Osteocyte (in vitro differentiated cells): ENCODE measurements at regions not wholly inside any gene's neighbourhood (a gene's known extent, or its start where the extent isn't known, plus 50 kb on each side); places are given as distances from the start of the nearest gene placed in this dataset.

Experiments
- DNase-seq: peaks from one replicate; pipeline ENCODE4 v3.0.0; 2021; ENCODE audit warnings: mixed read lengths; ENCODE audit not compliant: unreplicated experiment; ENCODE audit errors: extremely low spot score
- H3K27ac Mint-ChIP-seq: one replicate; pipeline ENCODE4 v1.8.0; 2021; ENCODE audit warnings: mild to moderate bottlenecking, mixed read lengths; ENCODE audit not compliant: unreplicated experiment
- H3K27me3 Mint-ChIP-seq: one replicate; pipeline ENCODE4 v1.8.0; 2021; ENCODE audit warnings: mixed read lengths; ENCODE audit not compliant: unreplicated experiment
- H3K36me3 Mint-ChIP-seq: one replicate; pipeline ENCODE4 v1.8.0; 2021; ENCODE audit warnings: mixed read lengths; ENCODE audit not compliant: unreplicated experiment
- H3K4me1 Mint-ChIP-seq: one replicate; pipeline ENCODE4 v1.8.0; 2021; ENCODE audit warnings: mixed read lengths; ENCODE audit not compliant: unreplicated experiment
- H3K4me3 Mint-ChIP-seq: one replicate; pipeline ENCODE4 v1.8.0; 2021; ENCODE audit warnings: mild to moderate bottlenecking, moderate library complexity, mixed read lengths; ENCODE audit not compliant: unreplicated experiment
- H3K9me3 Mint-ChIP-seq: one replicate; pipeline ENCODE4 v1.8.0; 2021; ENCODE audit warnings: mixed read lengths; ENCODE audit not compliant: unreplicated experiment
- CTCF ChIP-seq: fragments of 200-600 bp; sonication (generic); IDR thresholded peaks from 2 replicates; pipeline ENCODE4 v1.5.0; 2021; ENCODE audit warnings: antibody characterized with exemption, mild to moderate bottlenecking, moderate library complexity

DNA sequence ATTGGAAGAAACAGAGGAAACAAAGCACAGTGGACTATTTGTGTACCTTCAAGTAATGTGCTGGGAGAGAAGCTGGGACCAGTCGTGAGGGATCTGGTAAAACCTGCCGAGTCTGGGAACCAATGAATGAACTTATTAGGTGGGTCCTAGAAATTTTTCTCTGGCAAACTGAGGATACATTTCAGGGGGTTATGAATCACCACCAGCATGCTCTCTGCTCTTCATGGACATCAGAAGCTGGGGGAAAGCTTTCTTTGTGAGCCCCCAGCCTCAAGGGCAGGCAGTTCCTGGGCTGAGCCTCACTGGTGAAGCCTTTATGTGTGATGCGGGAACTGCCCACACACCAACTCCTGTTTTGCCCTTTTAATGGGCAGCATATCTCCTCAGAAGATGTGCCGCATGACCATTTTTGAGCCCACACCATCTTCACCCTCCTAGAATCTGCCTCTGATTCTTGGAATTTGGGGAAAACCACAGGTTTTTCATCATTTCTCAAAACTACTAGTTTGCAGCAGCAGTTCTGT, 95.4 kb upstream of the ENPP6 start:
- TF ChIP-seq CTCF = no peak
- no peaks in the 10 kb centered on the region for H3K9me3 Mint-ChIP-seq
- H3K27me3 Mint-ChIP-seq = peaks cover 2% of the 10 kb centered on the region
- no peak for DNase-seq
- no peaks in the 10 kb centered on the region for H3K36me3 Mint-ChIP-seq
- no peak overlapping the region for H3K4me3 Mint-ChIP-seq
- H3K27ac Mint-ChIP-seq = no peak overlapping the region
- no peaks in the 10 kb centered on the region for H3K4me1 Mint-ChIP-seq

DNA sequence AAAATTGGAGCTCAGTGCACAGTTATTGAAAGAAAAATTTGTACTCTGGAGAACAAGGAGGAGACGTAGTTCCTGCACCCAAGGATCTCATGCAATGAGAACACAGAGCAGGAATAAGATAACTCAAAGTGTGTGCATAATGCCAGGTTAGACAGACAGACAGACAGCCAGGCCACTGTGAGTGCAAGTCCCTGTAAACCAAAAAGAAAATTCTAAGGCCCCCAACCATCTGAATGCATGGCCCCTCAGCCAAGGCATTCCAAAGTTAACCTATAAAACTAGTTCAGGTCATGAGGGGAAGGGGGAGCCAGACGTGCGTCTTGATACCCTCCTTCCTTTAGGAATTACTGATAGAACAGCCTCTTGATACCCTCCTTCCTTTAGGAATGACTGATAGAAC, 94.5 kb upstream of the ENPP6 start:
- Mint-ChIP-seq H3K4me3 (no peak overlapping the region), H3K9me3 (no peaks in the 10 kb centered on the region), H3K27me3 (peaks cover 2% of the 10 kb centered on the region), H3K27ac (no peak overlapping the region), H3K36me3 (no peaks in the 10 kb centered on the region), H3K4me1 (no peaks in the 10 kb centered on the region)
- no peak for TF ChIP-seq CTCF
- DNase-seq = no peak

- no peak overlapping the region for H3K4me3 Mint-ChIP-seq
- TF ChIP-seq CTCF = no peak
- H3K4me1 Mint-ChIP-seq = no peaks in the 10 kb centered on the region
- no peak for DNase-seq
- peaks cover 2% of the 10 kb centered on the region for H3K27me3 Mint-ChIP-seq
- H3K36me3 Mint-ChIP-seq = no peaks in the 10 kb centered on the region
- no peaks in the 10 kb centered on the region for H3K9me3 Mint-ChIP-seq
- H3K27ac Mint-ChIP-seq = no peak overlapping the region
Observed at GRCh38 chr4:184310881-184311709, 93.4 kb upstream of the ENPP6 start.

DNA sequence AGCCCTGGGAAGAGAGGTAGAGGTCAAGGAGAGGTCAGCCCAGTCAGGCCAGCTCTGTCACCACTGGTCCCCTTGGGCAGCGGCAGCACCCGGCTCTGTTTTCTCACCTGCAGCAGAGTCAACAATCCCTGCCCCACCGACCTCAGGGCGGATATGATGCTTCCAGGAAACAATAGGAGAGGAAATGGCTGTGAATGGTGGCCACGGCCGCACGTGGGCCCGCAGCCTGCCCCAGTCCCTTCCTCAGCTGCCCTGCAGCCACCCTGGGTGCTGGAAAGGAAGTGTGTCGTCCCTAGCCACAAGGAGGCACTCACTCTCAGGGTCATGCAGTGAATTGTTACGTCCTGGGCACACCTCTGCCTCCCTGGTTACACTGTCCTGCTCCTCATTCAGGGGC, 92.5 kb upstream of the ENPP6 start:
- H3K9me3 Mint-ChIP-seq = no peaks in the 10 kb centered on the region
- no peak overlapping the region for H3K4me3 Mint-ChIP-seq
- no peak overlapping the region for H3K27ac Mint-ChIP-seq
- peak; percentile 14 for TF ChIP-seq CTCF
- DNase-seq = no peak
- H3K4me1 Mint-ChIP-seq = no peaks in the 10 kb centered on the region
- peaks cover 2% of the 10 kb centered on the region for H3K27me3 Mint-ChIP-seq
- no peaks in the 10 kb centered on the region for H3K36me3 Mint-ChIP-seq

DNA sequence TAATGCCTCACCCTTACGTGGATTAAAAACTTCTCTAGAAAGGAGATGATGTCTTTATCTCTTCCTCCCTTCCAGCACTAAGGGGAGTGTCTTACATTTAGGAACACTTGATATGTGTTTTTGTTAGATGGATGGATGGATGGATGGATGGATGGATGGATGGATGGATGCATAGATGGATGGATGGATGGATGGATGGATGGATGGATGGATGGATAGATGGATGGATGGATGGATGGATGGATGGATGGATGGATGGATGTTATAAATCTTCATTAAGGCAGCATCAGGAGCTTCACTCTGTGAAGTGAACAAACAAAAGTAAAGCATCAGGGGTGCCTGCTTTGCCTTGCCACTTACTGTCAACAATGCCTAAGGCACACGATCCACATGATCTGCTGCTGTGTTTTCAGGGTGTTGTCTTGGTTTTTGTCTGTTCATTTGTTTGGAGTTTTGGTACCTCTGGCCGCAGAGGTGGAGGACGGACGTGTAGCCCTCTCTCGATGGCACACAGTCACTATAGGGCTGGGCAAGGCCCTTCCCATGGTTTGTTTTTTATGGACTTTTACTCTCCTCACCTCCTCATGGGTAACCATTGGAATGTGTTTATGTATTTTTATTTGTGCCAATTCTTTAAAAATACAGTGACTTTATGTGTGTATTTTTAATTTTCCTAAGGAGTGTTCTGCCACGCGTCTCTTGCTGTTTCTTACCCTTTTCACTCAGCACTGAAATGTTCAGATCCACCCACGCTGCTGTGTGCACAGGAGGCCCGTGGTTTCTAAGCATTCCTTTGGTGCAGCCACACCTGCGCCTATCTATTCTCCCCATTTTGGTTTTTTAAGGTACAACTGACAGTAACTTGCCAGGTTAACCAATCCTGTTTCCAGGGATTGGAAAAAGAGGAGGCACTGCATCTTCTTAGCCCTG, 91.8 kb upstream of the ENPP6 start:
- peaks cover 6% of the 10 kb centered on the region for H3K9me3 Mint-ChIP-seq
- no peak for TF ChIP-seq CTCF
- peak; percentile 66 for DNase-seq
- H3K4me1 Mint-ChIP-seq = no peaks in the 10 kb centered on the region
- no peaks in the 10 kb centered on the region for H3K36me3 Mint-ChIP-seq
- H3K27ac Mint-ChIP-seq = no peak overlapping the region
- H3K4me3 Mint-ChIP-seq = no peak overlapping the region
- H3K27me3 Mint-ChIP-seq = peaks cover 6% of the 10 kb centered on the region
